Anterior cingulate cortex (tissue), 58 donors: ENCODE measurements at regions not wholly inside any gene's neighbourhood (a gene's known extent, or its start where the extent isn't known, plus 50 kb on each side); places are given as distances from the start of the nearest gene placed in this dataset.
"Not testable (repeated sequence)": the region's sequence is repeated elsewhere in the genome, so short reads cannot be mapped to it uniquely, and the experiment has no call there.

Experiments used
- DNase-seq, 58 donors: peaks; one replicate each; lab custom pipeline; 2025; lab: John Stamatoyannopoulos, UW

- DNase-seq: not testable (repeated sequence)
Observed at GRCh38 chr2:87343347-87343746, 321.7 kb upstream of the PLGLB1 start.

DNA sequence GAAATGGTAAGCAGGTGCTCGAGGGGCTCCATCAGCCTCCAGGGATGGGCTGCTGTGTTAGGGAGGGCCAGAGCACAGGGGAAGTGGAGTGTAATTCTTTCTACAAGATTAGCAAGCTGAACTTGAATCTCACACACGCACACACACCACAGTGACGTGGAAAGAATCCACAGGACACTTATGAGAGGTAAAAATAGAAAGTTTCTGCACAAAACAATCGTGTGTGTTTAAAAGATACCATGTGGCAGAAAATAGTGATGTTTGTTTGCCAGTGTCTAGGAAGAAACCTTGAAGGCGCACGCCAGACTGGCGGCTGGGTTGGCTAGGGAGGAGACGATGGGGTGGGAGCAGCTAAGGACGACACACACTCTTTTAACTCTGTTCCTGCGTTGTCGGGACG, 323.6 kb upstream of the PLGLB1 start:
- not testable (repeated sequence) for DNase-seq

DNA sequence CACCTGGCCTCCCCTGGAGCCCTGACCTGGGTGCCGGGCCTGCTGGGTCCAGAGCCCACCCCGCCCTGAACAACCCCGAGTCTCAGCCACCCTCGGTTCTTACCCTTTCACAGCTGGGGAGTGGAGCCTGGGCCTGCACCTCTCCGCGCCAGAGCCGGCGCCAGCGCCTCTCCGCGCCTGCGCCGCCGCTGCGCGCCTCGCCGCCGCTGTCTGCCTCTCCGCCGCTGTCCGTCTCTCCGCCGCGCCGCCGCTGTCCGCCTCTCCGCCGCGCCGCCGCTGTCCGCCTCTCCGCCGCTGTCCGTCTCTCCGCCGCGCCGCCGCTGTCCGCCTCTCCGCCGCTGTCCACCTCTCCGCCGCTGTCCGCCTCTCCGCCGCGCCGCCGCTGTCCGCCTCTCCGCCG, 326.9 kb upstream of the PLGLB1 start:
- DNase-seq: not testable (repeated sequence)

DNA sequence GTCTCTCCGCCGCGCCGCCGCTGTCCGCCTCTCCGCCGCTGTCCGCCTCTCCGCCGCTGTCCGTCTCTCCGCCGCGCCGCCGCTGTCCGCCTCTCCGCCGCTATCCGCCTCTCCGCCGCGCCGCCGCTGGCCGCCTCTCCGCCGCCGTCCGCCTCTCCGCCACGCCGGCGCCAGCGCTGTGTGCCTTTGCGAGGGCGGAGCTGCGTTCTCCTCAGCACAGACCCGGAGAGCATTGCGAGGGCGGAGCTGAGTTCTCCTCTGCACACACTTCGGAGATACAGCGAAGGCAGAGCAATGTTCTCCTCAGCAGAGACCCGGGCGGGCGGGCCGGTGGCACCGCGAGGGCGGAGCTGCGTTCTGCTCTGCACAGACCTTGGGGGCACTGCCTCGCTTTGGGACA, 327.4 kb upstream of the PLGLB1 start:
- DNase-seq: not testable (repeated sequence)

- not testable (repeated sequence) for DNase-seq
Observed at GRCh38 chr2:87352178-87352934, 330.7 kb upstream of the PLGLB1 start.

- DNase-seq: not testable (repeated sequence)
Observed at GRCh38 chr2:87353408-87353807, 331.8 kb upstream of the PLGLB1 start.

GRCh38 chr2:87354102-87354501, 332.5 kb upstream of the PLGLB1 start:
- not testable (repeated sequence) for DNase-seq

DNA sequence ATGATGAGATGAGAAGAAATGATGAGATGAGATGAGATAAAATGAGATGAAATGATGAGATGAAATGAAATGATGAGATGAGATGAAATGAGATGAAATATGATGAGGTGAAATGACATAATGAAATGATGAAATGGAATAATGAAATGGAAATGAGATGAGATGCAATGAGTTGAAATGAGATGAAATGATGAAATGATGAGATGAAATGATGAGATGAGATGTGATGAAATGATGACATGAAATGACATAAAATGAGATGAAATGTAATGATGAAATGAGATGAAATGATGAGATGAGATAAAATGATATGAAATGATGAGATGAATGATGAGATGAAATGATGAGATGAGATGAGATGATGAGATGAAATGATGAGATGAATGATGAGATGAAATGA, 338.6 kb upstream of the PLGLB1 start:
- DNase-seq: not testable (repeated sequence)

- DNase-seq: not testable (repeated sequence)
Observed at GRCh38 chr2:87360927-87361326, 339.3 kb upstream of the PLGLB1 start.

GRCh38 chr2:87361805-87362204, 340.2 kb upstream of the PLGLB1 start:
- DNase-seq: not testable (repeated sequence)

DNA sequence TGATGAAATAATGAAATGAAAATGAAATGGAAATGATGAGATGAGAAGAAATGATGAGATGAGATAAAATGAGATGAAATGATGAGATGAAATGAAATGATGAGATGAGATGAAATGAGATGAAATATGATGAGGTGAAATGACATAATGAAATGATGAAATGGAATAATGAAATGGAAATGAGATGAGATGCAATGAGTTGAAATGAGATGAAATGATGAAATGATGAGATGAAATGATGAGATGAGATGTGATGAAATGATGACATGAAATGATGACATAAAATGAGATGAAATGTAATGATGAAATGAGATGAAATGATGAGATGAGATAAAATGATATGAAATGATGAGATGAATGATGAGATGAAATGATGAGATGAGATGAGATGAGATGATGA, 342.7 kb upstream of the PLGLB1 start:
- not testable (repeated sequence) for DNase-seq

GRCh38 chr2:87365038-87365437, 343.4 kb upstream of the PLGLB1 start:
- DNase-seq: not testable (repeated sequence)

GRCh38 chr2:87386063-87386560, 361.8 kb upstream of the PLGLB2 start:
- not testable (repeated sequence) for DNase-seq

GRCh38 chr2:87395784-87396183, 352.1 kb upstream of the PLGLB2 start:
- DNase-seq: not testable (repeated sequence)

GRCh38 chr2:87396551-87397265, 351.2 kb upstream of the PLGLB2 start:
- DNase-seq: not testable (repeated sequence)

- DNase-seq: not testable (repeated sequence)
Observed at GRCh38 chr2:87397276-87398065, 350.4 kb upstream of the PLGLB2 start.

GRCh38 chr2:87398567-87399305, 349.2 kb upstream of the PLGLB2 start:
- not testable (repeated sequence) for DNase-seq

DNA sequence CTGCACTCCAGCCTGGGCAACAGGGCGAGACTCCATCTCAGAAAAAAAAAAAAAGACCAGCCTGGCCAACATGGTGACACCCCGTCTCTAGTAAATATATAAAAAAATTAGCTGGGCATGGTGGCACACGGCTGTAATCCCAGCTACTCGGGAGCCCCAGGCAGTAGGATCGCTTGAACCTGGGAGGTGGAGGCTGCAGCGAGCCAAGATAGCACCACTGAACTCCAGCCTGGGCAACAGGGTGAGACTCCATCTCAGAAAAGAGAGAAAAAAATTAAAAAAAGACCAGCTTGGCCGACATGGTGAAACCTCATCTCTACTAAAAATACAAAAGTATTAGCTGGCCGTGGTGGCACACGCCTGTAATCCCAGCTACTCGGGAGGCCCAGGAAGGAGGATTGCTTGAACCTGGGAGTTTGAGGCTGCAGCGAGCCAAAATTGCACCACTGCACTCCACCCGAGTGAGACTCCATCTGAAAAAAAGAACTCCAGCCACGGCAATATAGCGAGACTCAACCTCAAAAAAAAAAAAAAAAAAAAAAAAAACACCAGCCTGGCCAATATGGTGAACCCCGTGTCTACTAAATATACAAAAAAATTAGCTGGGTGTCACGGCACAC, 346.1 kb upstream of the PLGLB2 start:
- DNase-seq: no peak

- no peak for DNase-seq
Observed at GRCh38 chr2:87403893-87404175, 344.1 kb upstream of the PLGLB2 start.
